B cell (primary cell): ENCODE measurements at regions not wholly inside any gene's neighbourhood (a gene's known extent, or its start where the extent isn't known, plus 50 kb on each side); places are given as distances from the start of the nearest gene placed in this dataset.

Source experiments
- ATAC-seq: fragments of 200-7000 bp; cut with Tn5 transposase; one replicate; pipeline ENCODE4 v1.10.0; 2021; ENCODE audit warnings: low read depth, mild to moderate bottlenecking, moderate number of reproducible peaks, moderate library complexity
- CTCF ChIA-PET: fragments of 350-600 bp; sonication (Branson Sonifier 250); formaldehyde crosslinking; loops from one replicate; lab custom pipeline; 2021; ENCODE audit warnings: antibody characterized with exemption, inconsistent platforms; lab: Charles Lee
- POLR2A ChIA-PET: fragments of 350-600 bp; sonication (Branson Sonifier 250); formaldehyde crosslinking; loops from one replicate; lab custom pipeline; 2021; ENCODE audit warnings: antibody characterized with exemption; lab: Charles Lee
- DNase-seq: peaks from one replicate; pipeline ENCODE4 v3.0.0; 2013
- H2AFZ ChIP-seq: 2 replicates; pipeline ENCODE4 v1.6.1; 2012; ENCODE audit warnings: mild to moderate bottlenecking, low read depth, low read length; ENCODE audit not compliant: insufficient read depth, poor library complexity, severe bottlenecking
- H3K27ac ChIP-seq, 2 donors: 1 replicate in 1 of 2; 2 replicates in 1 of 2; pipeline ENCODE4 v1.5.1; 2012 to 2013; ENCODE audit warnings: low read length in 2 of 2, mild to moderate bottlenecking in 2 of 2, moderate library complexity in 1 of 2
- H3K27me3 ChIP-seq, 4 experiments: fragments of 200-600 bp in 1 of 4; sonication (generic) in 1 of 4; replicated peaks in 1 of 4; 1 replicate in 2 of 4; 2 replicates in 2 of 4; pipeline versions ENCODE4 v1.6.1 to v1.7.0; 2013 to 2016; ENCODE audit warnings: low read length in 3 of 4, mild to moderate bottlenecking in 2 of 4, mixed read lengths in 1 of 4, moderate library complexity in 1 of 4; ENCODE audit not compliant: insufficient read depth in 4 of 4, control insufficient read depth in 3 of 4; ENCODE audit errors: control extremely low read depth in 1 of 4
- H3K36me3 ChIP-seq, 2 experiments: replicated peaks in 1 of 2; 1 replicate in 1 of 2; 2 replicates in 1 of 2; pipeline versions ENCODE4 v1.6.1 to v1.7.1; 2013; ENCODE audit warnings: low read length in 1 of 2; ENCODE audit not compliant: insufficient read depth in 2 of 2, control insufficient read depth in 1 of 2; ENCODE audit errors: control extremely low read depth in 1 of 2, extremely low read depth in 1 of 2
- H3K4me1 ChIP-seq, 2 donors: fragments of 200-600 bp in 1 of 2; sonication (generic) in 1 of 2; 1 replicate in 1 of 2; 2 replicates in 1 of 2; pipeline versions ENCODE4 v1.5.1 to v1.6.1; 2013 to 2017; ENCODE audit warnings: low read length in 2 of 2; ENCODE audit not compliant: control insufficient read depth in 2 of 2, insufficient read depth in 2 of 2
- H3K4me2 ChIP-seq: replicated peaks from 2 replicates; pipeline ENCODE3; 2012; ENCODE audit warnings: mild to moderate bottlenecking, low read depth, low read length; ENCODE audit not compliant: poor library complexity, severe bottlenecking
- H3K4me3 ChIP-seq, 5 experiments: fragments of 200-600 bp in 1 of 5; sonication (generic) in 1 of 5; 1 replicate in 3 of 5; 2 replicates in 2 of 5; pipeline versions ENCODE4 v1.5.1 to v1.7.0; 2011 to 2016; ENCODE audit warnings: low read length in 4 of 5, mild to moderate bottlenecking in 4 of 5, low read depth in 2 of 5, control low read depth in 1 of 5, moderate library complexity in 1 of 5; ENCODE audit not compliant: insufficient read depth in 1 of 5; ENCODE audit errors: control extremely low read depth in 1 of 5, extremely low read depth in 1 of 5
- H3K79me2 ChIP-seq: fragments of 200-600 bp; sonication (generic); one replicate; pipeline ENCODE4 v1.6.0; 2016; ENCODE audit warnings: low read length; ENCODE audit not compliant: control insufficient read depth, insufficient read depth
- H3K9ac ChIP-seq: fragments of 200-600 bp; sonication (generic); 2 replicates; pipeline ENCODE4 v1.6.1; 2017; ENCODE audit warnings: mild to moderate bottlenecking, low read length, moderate library complexity
- H3K9me3 ChIP-seq, 3 donors: one replicate each; pipeline versions ENCODE4 v1.6.1 to v1.7.1; 2013; ENCODE audit warnings: low read length in 2 of 3; ENCODE audit not compliant: control insufficient read depth in 2 of 3, insufficient read depth in 1 of 3; ENCODE audit errors: control extremely low read depth in 1 of 3
- H4K20me1 ChIP-seq: 2 replicates; pipeline ENCODE4 v1.6.0; 2012; ENCODE audit warnings: mild to moderate bottlenecking, low read length; ENCODE audit not compliant: insufficient read depth, control insufficient read depth, poor library complexity, severe bottlenecking
- H3K27ac Mint-ChIP-seq: one replicate; pipeline ENCODE4 v1.8.0; 2021; ENCODE audit warnings: mixed read lengths
- H3K27me3 Mint-ChIP-seq: one replicate; pipeline ENCODE4 v1.8.0; 2021; ENCODE audit warnings: mixed read lengths
- H3K4me1 Mint-ChIP-seq: one replicate; pipeline ENCODE4 v1.8.0; 2021; ENCODE audit warnings: mixed read lengths
- H3K4me3 Mint-ChIP-seq: one replicate; pipeline ENCODE4 v1.8.0; 2021; ENCODE audit warnings: mixed read lengths
- H3K9me3 Mint-ChIP-seq: one replicate; pipeline ENCODE4 v1.8.0; 2022; ENCODE audit warnings: mixed read lengths; ENCODE audit not compliant: insufficient read depth
- EZH2 ChIP-seq: IDR thresholded peaks from 2 replicates; pipeline ENCODE4 v1.6.1; 2012; ENCODE audit warnings: borderline replicate concordance, low read depth, mild to moderate bottlenecking, moderate library complexity, low read length; ENCODE audit not compliant: insufficient read depth, poor library complexity, severe bottlenecking
- WGBS: methylation state at CpG from one replicate; pipeline ENCODE4 v1.1.5; 2013; ENCODE audit warnings: missing lambda C conversion rate; ENCODE audit not compliant: insufficient coverage; 5-methylcytosine and 5-hydroxymethylcytosine counted together
- intact Hi-C: fragments of 100-400 bp; cut with micrococcal nuclease; formaldehyde crosslinking; loops from one replicate; pipeline ENCODE4 v1.10.0; 2022
- TF ChIP-seq, protein P1 (sequence below): fragments of 200-600 bp; IDR thresholded peaks from one replicate; pipeline ENCODE4 v1.8.0; 2022; ENCODE audit warnings: antibody characterized with exemption, mild to moderate bottlenecking

DNA sequence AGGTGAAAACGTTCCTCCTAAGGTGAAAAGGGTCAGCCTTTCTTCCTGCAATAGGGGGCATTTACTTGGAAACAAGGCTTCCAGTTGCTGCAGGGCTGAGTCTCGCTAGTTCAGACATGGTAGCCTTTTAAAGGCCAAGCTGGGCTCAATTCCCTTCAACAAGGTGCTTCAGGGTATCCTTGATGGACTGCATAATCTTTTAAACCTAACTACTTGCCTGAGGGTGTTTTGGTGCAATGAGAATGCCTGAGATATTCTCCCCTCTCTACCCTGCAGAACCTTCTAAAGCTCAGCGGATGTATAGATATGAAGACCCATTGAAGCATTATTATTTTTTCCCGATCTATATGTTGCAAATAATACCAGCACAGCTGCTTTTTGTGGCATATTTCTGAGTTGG is 416.1 kb downstream of the QKI start:
- WGBS = 86% methylated on average over 2 of the region's 4 CpGs

DNA sequence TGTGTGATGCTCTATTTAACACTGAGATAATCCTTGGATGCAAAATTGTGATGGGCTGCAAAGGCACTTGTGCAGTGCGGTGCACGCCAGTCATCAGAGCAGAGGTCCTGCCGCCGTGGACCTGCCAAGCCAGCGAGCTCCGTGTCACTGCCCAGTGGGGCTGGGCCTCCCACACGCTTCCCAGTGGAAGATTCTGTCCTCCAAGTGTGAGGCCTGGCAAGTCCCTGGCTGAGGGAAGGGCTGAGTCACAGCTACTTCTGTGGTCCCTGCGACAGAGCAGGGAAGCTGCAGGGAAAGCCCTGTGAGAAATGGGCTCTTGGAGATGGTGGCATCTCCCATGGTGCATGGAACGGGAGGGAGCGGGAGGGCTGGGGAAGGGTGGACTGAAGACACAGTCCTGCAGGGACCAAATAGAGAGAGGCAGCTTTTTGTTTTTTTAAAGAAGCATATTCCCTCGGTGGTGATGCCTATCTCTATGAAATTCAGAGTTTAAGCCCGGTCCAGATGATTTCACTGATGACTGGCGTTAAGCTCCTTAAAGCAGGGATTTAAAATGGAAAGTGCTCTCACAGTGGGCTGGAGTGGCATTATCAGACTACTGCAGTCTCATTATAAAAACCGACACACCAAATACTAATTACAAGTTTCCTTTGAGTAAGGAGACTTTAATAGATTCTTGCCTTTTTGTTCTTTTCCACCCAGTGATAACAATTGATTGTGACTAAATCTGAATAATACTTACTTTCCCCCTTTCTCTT is 413.7 kb downstream of the QKI start:
- Histone ChIP-seq H3K79me2 (no peaks in the 10 kb centered on the region), H3K27ac (no peak overlapping the region), H3K4me2 (no peak overlapping the region), H3K9ac (no peak overlapping the region), H3K9me3 (no peaks in the 10 kb centered on the region), H3K27me3 (peaks cover 0 to 12% (median 3%) of the 10 kb centered on the region in 4 experiments), H4K20me1 (no peaks in the 10 kb centered on the region), H3K4me1 (no peaks in the 10 kb centered on the region), H3K36me3 (no peaks in the 10 kb centered on the region), H2AFZ (no peak overlapping the region), H3K4me3 (no peak overlapping the region)
- 90% methylated on average over 12 of the region's 14 CpGs for WGBS
- ATAC-seq = no peak
- Mint-ChIP-seq H3K9me3 (peaks cover 2% of the 10 kb centered on the region), H3K4me3 (no peak overlapping the region), H3K27ac (no peak overlapping the region), H3K4me1 (no peaks in the 10 kb centered on the region), H3K27me3 (peaks cover 25% of the 10 kb centered on the region)
- ChIA-PET POLR2A (no interaction called here), CTCF (no interaction called here)
- DNase-seq = no peak
- intact Hi-C loops = no loop called here
- TF ChIP-seq EZH2 = no peak

More for the DNA sequence above, 416.1 kb downstream of the QKI start:
- CTCF ChIA-PET = no interaction called here
- Mint-ChIP-seq H3K27me3 (peaks cover 25% of the 10 kb centered on the region), H3K4me3 (no peak overlapping the region), H3K9me3 (peaks cover 2% of the 10 kb centered on the region), H3K4me1 (no peaks in the 10 kb centered on the region), H3K27ac (no peak overlapping the region)
- H3K4me1 ChIP-seq = no peaks in the 10 kb centered on the region
- no peak for TF ChIP-seq EZH2
- TF ChIP-seq, protein P1, sequence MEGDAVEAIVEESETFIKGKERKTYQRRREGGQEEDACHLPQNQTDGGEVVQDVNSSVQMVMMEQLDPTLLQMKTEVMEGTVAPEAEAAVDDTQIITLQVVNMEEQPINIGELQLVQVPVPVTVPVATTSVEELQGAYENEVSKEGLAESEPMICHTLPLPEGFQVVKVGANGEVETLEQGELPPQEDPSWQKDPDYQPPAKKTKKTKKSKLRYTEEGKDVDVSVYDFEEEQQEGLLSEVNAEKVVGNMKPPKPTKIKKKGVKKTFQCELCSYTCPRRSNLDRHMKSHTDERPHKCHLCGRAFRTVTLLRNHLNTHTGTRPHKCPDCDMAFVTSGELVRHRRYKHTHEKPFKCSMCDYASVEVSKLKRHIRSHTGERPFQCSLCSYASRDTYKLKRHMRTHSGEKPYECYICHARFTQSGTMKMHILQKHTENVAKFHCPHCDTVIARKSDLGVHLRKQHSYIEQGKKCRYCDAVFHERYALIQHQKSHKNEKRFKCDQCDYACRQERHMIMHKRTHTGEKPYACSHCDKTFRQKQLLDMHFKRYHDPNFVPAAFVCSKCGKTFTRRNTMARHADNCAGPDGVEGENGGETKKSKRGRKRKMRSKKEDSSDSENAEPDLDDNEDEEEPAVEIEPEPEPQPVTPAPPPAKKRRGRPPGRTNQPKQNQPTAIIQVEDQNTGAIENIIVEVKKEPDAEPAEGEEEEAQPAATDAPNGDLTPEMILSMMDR = no peak
- no peaks in the 10 kb centered on the region for H4K20me1 ChIP-seq
- ATAC-seq (no peak), DNase-seq (no peak)
- POLR2A ChIA-PET = no interaction called here
- no peak overlapping the region for H3K4me2 ChIP-seq
- H3K4me3 ChIP-seq = no peak overlapping the region
- no peaks in the 10 kb centered on the region for H3K36me3 ChIP-seq
- H3K27ac ChIP-seq = no peak overlapping the region
- no peak overlapping the region for H2AFZ ChIP-seq
- H3K79me2 ChIP-seq = no peaks in the 10 kb centered on the region
- peaks cover 0 to 8% (median 0%) of the 10 kb centered on the region in 3 donors for H3K9me3 ChIP-seq
- H3K9ac ChIP-seq = no peak overlapping the region
- intact Hi-C loops = no loop called here
- H3K27me3 ChIP-seq = peaks cover 0 to 8% (median 0%) of the 10 kb centered on the region in 4 experiments
